ENCODE measurements at regions not wholly inside any gene's neighbourhood (a gene's known extent, or its start where the extent isn't known, plus 50 kb on each side); places are given as distances from the start of the nearest gene placed in this dataset.

DNA sequence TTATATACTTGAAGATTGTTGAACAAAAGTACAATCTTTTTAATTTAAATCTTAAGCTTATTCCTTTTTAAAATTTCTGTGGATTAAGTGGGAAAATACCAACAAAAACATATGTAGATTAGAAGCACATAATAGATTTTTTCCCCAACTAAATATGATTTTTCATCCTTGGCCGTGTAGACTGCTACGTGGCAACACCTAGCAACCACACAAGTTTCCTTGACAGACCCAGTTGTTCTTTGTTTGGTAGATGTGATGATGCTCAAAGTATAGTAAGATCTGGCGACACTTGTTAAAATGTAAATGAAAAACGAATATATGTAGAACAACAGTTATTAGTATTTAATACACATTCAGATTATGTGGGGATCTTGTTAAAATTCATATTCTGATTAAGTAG lies 271.0 kb upstream of the ROBO2 start:
- TF ChIP-seq EZH2phosphoT487 (IDR thresholded peaks at IDR 0.05; ENCODE audit: borderline replicate concordance) = no peak
- TF ChIP-seq, protein P1, sequence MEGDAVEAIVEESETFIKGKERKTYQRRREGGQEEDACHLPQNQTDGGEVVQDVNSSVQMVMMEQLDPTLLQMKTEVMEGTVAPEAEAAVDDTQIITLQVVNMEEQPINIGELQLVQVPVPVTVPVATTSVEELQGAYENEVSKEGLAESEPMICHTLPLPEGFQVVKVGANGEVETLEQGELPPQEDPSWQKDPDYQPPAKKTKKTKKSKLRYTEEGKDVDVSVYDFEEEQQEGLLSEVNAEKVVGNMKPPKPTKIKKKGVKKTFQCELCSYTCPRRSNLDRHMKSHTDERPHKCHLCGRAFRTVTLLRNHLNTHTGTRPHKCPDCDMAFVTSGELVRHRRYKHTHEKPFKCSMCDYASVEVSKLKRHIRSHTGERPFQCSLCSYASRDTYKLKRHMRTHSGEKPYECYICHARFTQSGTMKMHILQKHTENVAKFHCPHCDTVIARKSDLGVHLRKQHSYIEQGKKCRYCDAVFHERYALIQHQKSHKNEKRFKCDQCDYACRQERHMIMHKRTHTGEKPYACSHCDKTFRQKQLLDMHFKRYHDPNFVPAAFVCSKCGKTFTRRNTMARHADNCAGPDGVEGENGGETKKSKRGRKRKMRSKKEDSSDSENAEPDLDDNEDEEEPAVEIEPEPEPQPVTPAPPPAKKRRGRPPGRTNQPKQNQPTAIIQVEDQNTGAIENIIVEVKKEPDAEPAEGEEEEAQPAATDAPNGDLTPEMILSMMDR (conservative IDR thresholded peaks at IDR 0.05; ENCODE audit: low read length) = no peak
- H3K4me2 ChIP-seq (ENCODE audit: low read depth, low read length, poor library complexity, severe bottlenecking) = no peak overlapping the region
- no peaks in the 10 kb centered on the region for H3K36me3 ChIP-seq (ENCODE audit: insufficient read depth, low read length)
- no peaks in the 10 kb centered on the region for H3F3A ChIP-seq (ENCODE audit: low read depth)
- H3K27me3 ChIP-seq (ENCODE audit: insufficient read depth, low read length, poor library complexity, severe bottlenecking) = no peaks in the 10 kb centered on the region
- no peaks in the 10 kb centered on the region for H3K9me2 ChIP-seq (replicated peaks; ENCODE audit: low read depth, low read length)
- H3K4me3 ChIP-seq (ENCODE audit: low read length, poor library complexity, severe bottlenecking) = no peak overlapping the region
- H2AFZ ChIP-seq (ENCODE audit: low read length) = no peak overlapping the region
- H3K4me1 ChIP-seq (ENCODE audit: insufficient read depth, low read length, poor library complexity, severe bottlenecking) = no peaks in the 10 kb centered on the region
- no peaks in the 10 kb centered on the region for H3K9me3 ChIP-seq (ENCODE audit: insufficient read depth, low read depth, low read length)
- H3K79me2 ChIP-seq (ENCODE audit: insufficient read depth, low read length) = no peaks in the 10 kb centered on the region
- no peak overlapping the region for H3K9ac ChIP-seq (ENCODE audit: low read depth, low read length, poor library complexity, severe bottlenecking)
- H4K20me1 ChIP-seq (ENCODE audit: insufficient read depth, low read length, poor library complexity, severe bottlenecking) = no peaks in the 10 kb centered on the region

- no peaks in the 10 kb centered on the region for H3K9me3 ChIP-seq (ENCODE audit: insufficient read depth, low read depth, low read length)
- H3K9ac ChIP-seq (ENCODE audit: low read depth, low read length, poor library complexity, severe bottlenecking) = no peak overlapping the region
- no peaks in the 10 kb centered on the region for H3F3A ChIP-seq (ENCODE audit: low read depth)
- H3K9me2 ChIP-seq (replicated peaks; ENCODE audit: low read depth, low read length) = no peaks in the 10 kb centered on the region
- no peaks in the 10 kb centered on the region for H3K79me2 ChIP-seq (ENCODE audit: insufficient read depth, low read length)
- no peaks in the 10 kb centered on the region for H3K4me1 ChIP-seq (ENCODE audit: insufficient read depth, low read length, poor library complexity, severe bottlenecking)
- no peak for TF ChIP-seq EZH2phosphoT487 (IDR thresholded peaks at IDR 0.05; ENCODE audit: borderline replicate concordance)
- H3K4me2 ChIP-seq (ENCODE audit: low read depth, low read length, poor library complexity, severe bottlenecking) = no peak overlapping the region
- H2AFZ ChIP-seq (ENCODE audit: low read length) = no peak overlapping the region
- no peaks in the 10 kb centered on the region for H3K36me3 ChIP-seq (ENCODE audit: insufficient read depth, low read length)
- no peaks in the 10 kb centered on the region for H4K20me1 ChIP-seq (ENCODE audit: insufficient read depth, low read length, poor library complexity, severe bottlenecking)
- no peaks in the 10 kb centered on the region for H3K27me3 ChIP-seq (ENCODE audit: insufficient read depth, low read length, poor library complexity, severe bottlenecking)
- no peak overlapping the region for H3K4me3 ChIP-seq (ENCODE audit: low read length, poor library complexity, severe bottlenecking)
These were observed 263.0 kb upstream of the ROBO2 start for GRCh38 chr3:76776927-76777326.

DNA sequence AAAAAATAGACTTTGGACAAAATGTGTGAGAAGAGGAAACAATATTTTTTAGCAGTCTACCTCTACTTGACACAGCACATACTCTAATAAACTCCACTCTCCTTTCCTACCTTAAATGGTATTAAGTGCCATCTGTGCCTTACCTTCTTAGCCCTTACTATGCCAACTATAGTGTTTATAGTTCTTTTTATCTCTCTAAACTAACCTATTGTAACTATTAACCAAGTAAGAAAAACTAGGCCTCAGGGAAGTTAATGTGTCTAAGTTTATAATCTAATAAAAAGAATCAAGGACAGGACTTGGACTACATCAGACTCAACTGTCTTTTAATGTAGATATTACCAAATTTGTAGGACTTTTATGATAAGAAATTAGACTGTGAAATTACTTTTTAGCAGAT lies 251.7 kb upstream of the ROBO2 start:
- no peaks in the 10 kb centered on the region for H3K79me2 ChIP-seq (ENCODE audit: insufficient read depth, low read length)
- H3K4me2 ChIP-seq (ENCODE audit: low read depth, low read length, poor library complexity, severe bottlenecking) = no peak overlapping the region
- no peaks in the 10 kb centered on the region for H3K9me3 ChIP-seq (ENCODE audit: insufficient read depth, low read depth, low read length)
- H3K4me3 ChIP-seq (ENCODE audit: low read length, poor library complexity, severe bottlenecking) = no peak overlapping the region
- H3F3A ChIP-seq (ENCODE audit: low read depth) = no peaks in the 10 kb centered on the region
- H4K20me1 ChIP-seq (ENCODE audit: insufficient read depth, low read length, poor library complexity, severe bottlenecking) = no peaks in the 10 kb centered on the region
- TF ChIP-seq EZH2phosphoT487 (IDR thresholded peaks at IDR 0.05; ENCODE audit: borderline replicate concordance) = no peak
- TF ChIP-seq, protein P1 (conservative IDR thresholded peaks at IDR 0.05; ENCODE audit: low read length) = no peak
- no peaks in the 10 kb centered on the region for H3K36me3 ChIP-seq (ENCODE audit: insufficient read depth, low read length)
- H3K27me3 ChIP-seq (ENCODE audit: insufficient read depth, low read length, poor library complexity, severe bottlenecking) = no peaks in the 10 kb centered on the region
- no peak overlapping the region for H3K9ac ChIP-seq (ENCODE audit: low read depth, low read length, poor library complexity, severe bottlenecking)
- no peak overlapping the region for H2AFZ ChIP-seq (ENCODE audit: low read length)
- no peaks in the 10 kb centered on the region for H3K4me1 ChIP-seq (ENCODE audit: insufficient read depth, low read length, poor library complexity, severe bottlenecking)
- no peaks in the 10 kb centered on the region for H3K9me2 ChIP-seq (replicated peaks; ENCODE audit: low read depth, low read length)

DNA sequence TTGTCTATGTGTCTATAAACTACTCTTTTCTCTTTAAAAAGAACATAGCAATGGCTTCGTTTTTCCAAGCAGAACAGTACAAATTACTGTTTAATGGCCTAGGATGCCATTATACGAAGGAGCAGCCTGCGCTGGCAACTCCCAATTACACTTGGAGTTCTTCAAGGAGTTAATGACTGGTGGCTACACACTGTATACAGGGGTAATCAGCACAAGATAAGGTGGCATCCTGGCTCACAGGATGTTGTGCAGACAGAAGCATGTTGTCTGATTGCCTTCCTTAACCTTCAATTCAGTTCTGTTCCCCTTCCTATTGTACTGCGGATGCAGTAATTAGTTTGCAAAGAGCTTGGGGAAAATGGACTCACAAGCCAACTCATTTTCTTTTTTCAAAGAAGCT lies 250.7 kb upstream of the ROBO2 start:
- H3K4me1 ChIP-seq (ENCODE audit: insufficient read depth, low read length, poor library complexity, severe bottlenecking) = no peaks in the 10 kb centered on the region
- no peaks in the 10 kb centered on the region for H3K9me3 ChIP-seq (ENCODE audit: insufficient read depth, low read depth, low read length)
- no peak for TF ChIP-seq EZH2phosphoT487 (IDR thresholded peaks at IDR 0.05; ENCODE audit: borderline replicate concordance)
- TF ChIP-seq, protein P1 (conservative IDR thresholded peaks at IDR 0.05; ENCODE audit: low read length) = no peak
- H3K9me2 ChIP-seq (replicated peaks; ENCODE audit: low read depth, low read length) = no peaks in the 10 kb centered on the region
- H3K36me3 ChIP-seq (ENCODE audit: insufficient read depth, low read length) = no peaks in the 10 kb centered on the region
- no peak overlapping the region for H3K9ac ChIP-seq (ENCODE audit: low read depth, low read length, poor library complexity, severe bottlenecking)
- H3K27me3 ChIP-seq (ENCODE audit: insufficient read depth, low read length, poor library complexity, severe bottlenecking) = no peaks in the 10 kb centered on the region
- no peak overlapping the region for H2AFZ ChIP-seq (ENCODE audit: low read length)
- H3K4me2 ChIP-seq (ENCODE audit: low read depth, low read length, poor library complexity, severe bottlenecking) = no peak overlapping the region
- no peak overlapping the region for H3K4me3 ChIP-seq (ENCODE audit: low read length, poor library complexity, severe bottlenecking)
- H3K79me2 ChIP-seq (ENCODE audit: insufficient read depth, low read length) = no peaks in the 10 kb centered on the region
- H4K20me1 ChIP-seq (ENCODE audit: insufficient read depth, low read length, poor library complexity, severe bottlenecking) = no peaks in the 10 kb centered on the region
- no peaks in the 10 kb centered on the region for H3F3A ChIP-seq (ENCODE audit: low read depth)

All from Loucy (cell line).